ENCODE measurements at regions not wholly inside any gene's neighbourhood (a gene's known extent, or its start where the extent isn't known, plus 50 kb on each side); places are given as distances from the start of the nearest gene placed in this dataset.

DNA sequence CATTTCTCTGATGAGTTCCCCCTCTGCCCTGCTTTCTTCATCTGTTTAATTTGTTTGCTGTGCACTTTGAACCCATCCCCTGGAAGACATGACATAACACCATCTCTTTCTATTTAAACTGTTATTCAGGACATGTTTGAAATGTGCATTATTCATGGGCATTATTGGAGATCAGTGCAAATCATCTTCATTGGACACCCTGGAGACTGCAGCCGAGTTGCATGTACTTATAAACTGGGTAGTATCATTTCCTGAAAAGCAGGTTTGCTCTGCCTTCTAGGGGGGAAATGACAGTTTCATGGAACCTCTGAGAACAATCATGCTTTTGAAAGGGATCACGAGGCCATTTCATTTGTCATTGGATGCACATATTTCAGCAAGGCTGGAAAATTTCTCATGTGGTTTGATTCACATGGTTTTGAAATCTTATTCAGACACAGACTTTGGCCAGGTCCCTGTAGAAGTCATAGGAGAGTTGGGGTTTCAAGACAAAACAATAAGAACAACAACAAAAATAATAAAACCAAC lies 462.8 kb upstream of the MEX3C start:
- TF ChIP-seq, protein P1, sequence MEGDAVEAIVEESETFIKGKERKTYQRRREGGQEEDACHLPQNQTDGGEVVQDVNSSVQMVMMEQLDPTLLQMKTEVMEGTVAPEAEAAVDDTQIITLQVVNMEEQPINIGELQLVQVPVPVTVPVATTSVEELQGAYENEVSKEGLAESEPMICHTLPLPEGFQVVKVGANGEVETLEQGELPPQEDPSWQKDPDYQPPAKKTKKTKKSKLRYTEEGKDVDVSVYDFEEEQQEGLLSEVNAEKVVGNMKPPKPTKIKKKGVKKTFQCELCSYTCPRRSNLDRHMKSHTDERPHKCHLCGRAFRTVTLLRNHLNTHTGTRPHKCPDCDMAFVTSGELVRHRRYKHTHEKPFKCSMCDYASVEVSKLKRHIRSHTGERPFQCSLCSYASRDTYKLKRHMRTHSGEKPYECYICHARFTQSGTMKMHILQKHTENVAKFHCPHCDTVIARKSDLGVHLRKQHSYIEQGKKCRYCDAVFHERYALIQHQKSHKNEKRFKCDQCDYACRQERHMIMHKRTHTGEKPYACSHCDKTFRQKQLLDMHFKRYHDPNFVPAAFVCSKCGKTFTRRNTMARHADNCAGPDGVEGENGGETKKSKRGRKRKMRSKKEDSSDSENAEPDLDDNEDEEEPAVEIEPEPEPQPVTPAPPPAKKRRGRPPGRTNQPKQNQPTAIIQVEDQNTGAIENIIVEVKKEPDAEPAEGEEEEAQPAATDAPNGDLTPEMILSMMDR (IDR thresholded peaks at IDR 0.05), result no peak
- TF ChIP-seq POLR2A (IDR thresholded peaks at IDR 0.05) (no peak), EP300 (IDR thresholded peaks at IDR 0.05) (no peak), POLR2AphosphoS5 (IDR thresholded peaks at IDR 0.05) (no peak)

DNA sequence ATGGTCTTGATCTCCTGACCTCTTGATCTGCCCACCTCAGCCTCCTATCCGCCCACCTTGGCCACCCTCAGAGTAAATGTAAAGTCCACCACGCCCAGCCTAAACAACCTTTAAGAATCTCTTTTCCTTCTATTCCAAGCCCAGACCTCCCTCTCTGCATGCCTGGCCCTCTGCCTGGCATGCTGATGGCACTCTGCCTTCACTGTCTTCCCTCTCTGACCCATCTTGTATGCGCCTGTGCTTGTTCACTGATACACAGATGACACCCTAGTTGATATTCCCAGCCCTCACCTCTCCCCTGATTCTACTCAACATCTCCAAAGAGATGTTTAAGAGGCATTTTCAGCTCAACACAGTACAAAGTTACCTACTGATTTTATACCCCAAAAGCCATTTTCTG lies 466.8 kb upstream of the MEX3C start:
- 68 to 86% (median 77%) methylated on average over 3 of the region's 3 CpGs for WGBS, 5 donors
- Histone ChIP-seq H3K36me3 (no peaks in the 10 kb centered on the region), H3K9me3 (no peaks in the 10 kb centered on the region), H3K27me3 (peaks cover 0 to 31% (median 4%) of the 10 kb centered on the region in 3 donors), H3K27ac (no peak overlapping the region), H3K4me1 (peaks cover 0 to 4% (median 0%) of the 10 kb centered on the region in 4 donors), H3K4me3 (no peak overlapping the region)
- intact Hi-C loops (cut with DNase I; ENCODE audit: low total_unique reads), result loop anchor here (10.0 kb wide), 1 partner anchor 1001 kb away; no protein-coding TSS in a partner anchor
- no peak for DNase-seq
- TF ChIP-seq EP300 (IDR thresholded peaks at IDR 0.05), result no peak
- TF ChIP-seq, protein P1 (IDR thresholded peaks at IDR 0.05), result no peak
- TF ChIP-seq POLR2A (IDR thresholded peaks at IDR 0.05), result no peak
- TF ChIP-seq POLR2AphosphoS5 (IDR thresholded peaks at IDR 0.05), result no peak

More for the DNA sequence above, 462.8 kb upstream of the MEX3C start:
- no peak for DNase-seq
- H3K36me3 ChIP-seq, result no peaks in the 10 kb centered on the region
- no peaks in the 10 kb centered on the region for H3K4me1 ChIP-seq
- intact Hi-C loops (cut with DNase I; ENCODE audit: low total_unique reads), result loop anchor here (10.0 kb wide), 1 partner anchor 1005 kb away; no protein-coding TSS in a partner anchor
- H3K27ac ChIP-seq, result no peak overlapping the region
- no peaks in the 10 kb centered on the region for H3K9me3 ChIP-seq
- WGBS, 5 donors, result 55 to 65% (median 63%) methylated on average over 2 of the region's 2 CpGs
- H3K4me3 ChIP-seq, result no peak overlapping the region
- H3K27me3 ChIP-seq, result peaks cover 0 to 14% (median 0%) of the 10 kb centered on the region in 3 donors

- TF ChIP-seq, protein P1 (IDR thresholded peaks at IDR 0.05), result no peak
- TF ChIP-seq POLR2AphosphoS5 (IDR thresholded peaks at IDR 0.05), result no peak
- TF ChIP-seq POLR2A (IDR thresholded peaks at IDR 0.05), result no peak
- no peak for TF ChIP-seq EP300 (IDR thresholded peaks at IDR 0.05)
These were observed 469.3 kb upstream of the MEX3C start for GRCh38 chr18:51666763-51667191.

DNA sequence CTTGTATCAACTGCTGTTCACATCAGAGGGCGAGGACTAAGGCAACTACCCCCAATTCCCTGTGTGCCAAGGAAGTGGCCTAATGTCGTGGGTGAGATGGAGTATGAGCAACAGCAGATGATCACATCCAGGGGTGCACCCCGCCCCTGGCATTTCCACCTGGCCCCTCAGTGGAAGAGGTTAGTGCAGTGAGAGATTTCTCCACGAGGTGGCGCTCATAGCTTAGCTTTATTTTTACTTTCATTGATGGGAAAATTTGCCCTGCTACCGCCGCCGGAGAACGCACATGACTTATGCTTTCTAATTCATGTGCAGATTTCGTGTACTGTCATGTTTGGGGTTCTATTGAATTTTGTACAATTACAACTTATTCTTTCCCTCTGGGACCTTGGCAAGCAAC lies 470.6 kb upstream of the MEX3C start:
- Histone ChIP-seq H3K4me1 (peaks cover 0 to 4% (median 0%) of the 10 kb centered on the region in 4 donors), H3K4me3 (no peak overlapping the region), H3K36me3 (no peaks in the 10 kb centered on the region), H3K9me3 (peaks cover 0 to 5% (median 2%) of the 10 kb centered on the region in 4 donors), H3K27me3 (peaks cover 0 to 25% (median 4%) of the 10 kb centered on the region in 3 donors), H3K27ac (no peak overlapping the region)
- WGBS, 5 donors, result 3 to 10% (median 7%) methylated on average over 10 of the region's 10 CpGs
- intact Hi-C loops (cut with DNase I; ENCODE audit: low total_unique reads), result loop anchor here (10.0 kb wide), 1 partner anchor 997 kb away; no protein-coding TSS in a partner anchor
- TF ChIP-seq EP300 (IDR thresholded peaks at IDR 0.05) (no peak), POLR2A (IDR thresholded peaks at IDR 0.05) (no peak)
- TF ChIP-seq, protein P1 (IDR thresholded peaks at IDR 0.05), result peak in 5 of 7 experiments; percentile 39 to 74 (median 60)
- DNase-seq, result peak; percentile 67 to 81

More at GRCh38 chr18:51666763-51667191, 469.3 kb upstream of the MEX3C start:
- intact Hi-C loops (cut with DNase I; ENCODE audit: low total_unique reads), result loop anchor here (10.0 kb wide), 1 partner anchor 998 kb away; no protein-coding TSS in a partner anchor
- H3K4me1 ChIP-seq, result peaks cover 0 to 4% (median 0%) of the 10 kb centered on the region in 4 donors
- H3K27me3 ChIP-seq, result peaks cover 0 to 25% (median 4%) of the 10 kb centered on the region in 3 donors
- no peak overlapping the region for H3K27ac ChIP-seq
- peaks cover 0 to 1% (median under 1%) of the 10 kb centered on the region in 4 donors for H3K9me3 ChIP-seq
- no peak overlapping the region for H3K4me3 ChIP-seq
- peak; percentile 31 to 83 for DNase-seq
- WGBS, 5 donors, result 24 to 33% (median 25%) methylated on average over 7 of the region's 7 CpGs
- no peaks in the 10 kb centered on the region for H3K36me3 ChIP-seq

Measured in stomach (tissue), 8 donors.